Transverse colon (tissue), 3 donors: ENCODE measurements at regions not wholly inside any gene's neighbourhood (a gene's known extent, or its start where the extent isn't known, plus 50 kb on each side); places are given as distances from the start of the nearest gene placed in this dataset.

Source experiments
- CTCF ChIP-seq, 5 experiments: fragments of 200-600 bp in 3 of 5; fragments of 450-650 bp in 2 of 5; sonication (generic) in 3 of 5; IDR thresholded peaks; 1 replicate in 2 of 5; 2 replicates in 3 of 5; pipeline ENCODE4 v1.5.1; 2016 to 2017; ENCODE audit warnings: antibody characterized with exemption in 5 of 5, inconsistent platforms in 3 of 5, mild to moderate bottlenecking in 2 of 5, moderate library complexity in 1 of 5
- POLR2A ChIP-seq: fragments of 450-650 bp; IDR thresholded peaks from one replicate; pipeline ENCODE4 v1.6.1; 2016; ENCODE audit warnings: antibody characterized with exemption, mild to moderate bottlenecking, moderate library complexity

- no peak for TF ChIP-seq POLR2A
- TF ChIP-seq CTCF (IDR thresholded peaks at IDR 0.05) = no peak
Measured at GRCh38 chrY:15501181-15501580, 976.9 kb downstream of the NLGN4Y start.
